ENCODE measurements at regions not wholly inside any gene's neighbourhood (a gene's known extent, or its start where the extent isn't known, plus 50 kb on each side); places are given as distances from the start of the nearest gene placed in this dataset.

DNA sequence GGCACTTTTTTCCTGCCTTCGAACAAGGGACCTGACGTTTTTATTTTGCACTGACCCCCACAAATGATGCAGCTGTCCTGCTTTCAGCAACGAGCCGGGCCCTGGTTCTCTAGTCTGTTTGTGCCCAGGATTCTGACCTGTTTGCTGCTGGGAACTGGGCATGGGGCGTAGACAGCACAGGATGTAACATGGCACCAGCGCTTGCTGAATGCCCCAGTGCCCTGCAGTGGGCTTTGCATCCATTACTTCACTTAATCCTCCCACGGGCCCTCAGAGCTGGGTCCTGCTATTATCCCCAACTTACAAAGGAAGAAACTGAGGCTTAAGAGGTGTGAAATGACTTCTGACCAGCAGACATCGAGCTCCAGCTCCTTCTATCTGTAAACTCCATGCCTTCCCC lies 80.4 kb upstream of the PMEPA1 start:
- ATAC-seq = no peak
- no peak for DNase-seq (ENCODE audit: missing footprints)
- intact Hi-C loops (cut with DNase I) = no loop called here

DNA sequence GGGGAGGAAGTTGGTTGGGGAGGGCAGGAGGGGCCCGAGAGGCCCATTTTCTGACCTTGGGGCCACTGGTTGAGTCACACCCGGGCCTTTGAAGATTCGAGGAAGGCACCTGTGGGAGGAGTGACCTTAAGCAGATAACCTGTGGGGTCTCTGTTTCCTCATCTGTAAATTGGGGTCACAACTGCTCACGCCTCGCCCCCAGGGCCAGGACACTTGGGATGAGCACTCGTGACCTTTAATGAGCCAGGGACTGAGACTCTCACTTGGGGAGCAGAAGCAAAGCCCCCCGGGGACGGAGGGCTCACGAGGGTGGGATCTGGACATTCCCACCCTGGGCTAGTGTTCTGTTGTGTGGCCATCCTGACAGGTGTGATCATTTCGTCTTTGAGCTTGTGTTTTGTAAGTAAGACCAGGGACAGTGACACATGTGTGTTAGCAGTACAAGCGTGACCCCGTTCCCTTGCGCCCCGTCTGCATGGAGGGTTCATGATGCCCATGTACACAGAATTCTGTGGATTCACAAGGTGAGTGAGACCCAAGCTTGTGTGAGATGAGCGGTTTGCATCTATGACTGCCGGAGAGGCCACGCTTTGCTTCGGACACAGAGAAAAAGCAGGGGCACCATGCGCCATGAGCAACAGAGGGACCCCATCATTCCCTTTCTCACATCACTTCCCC lies 79.3 kb upstream of the PMEPA1 start:
- intact Hi-C loops (cut with DNase I) = no loop called here
- no peak for ATAC-seq
- DNase-seq (ENCODE audit: missing footprints) = no peak

DNA sequence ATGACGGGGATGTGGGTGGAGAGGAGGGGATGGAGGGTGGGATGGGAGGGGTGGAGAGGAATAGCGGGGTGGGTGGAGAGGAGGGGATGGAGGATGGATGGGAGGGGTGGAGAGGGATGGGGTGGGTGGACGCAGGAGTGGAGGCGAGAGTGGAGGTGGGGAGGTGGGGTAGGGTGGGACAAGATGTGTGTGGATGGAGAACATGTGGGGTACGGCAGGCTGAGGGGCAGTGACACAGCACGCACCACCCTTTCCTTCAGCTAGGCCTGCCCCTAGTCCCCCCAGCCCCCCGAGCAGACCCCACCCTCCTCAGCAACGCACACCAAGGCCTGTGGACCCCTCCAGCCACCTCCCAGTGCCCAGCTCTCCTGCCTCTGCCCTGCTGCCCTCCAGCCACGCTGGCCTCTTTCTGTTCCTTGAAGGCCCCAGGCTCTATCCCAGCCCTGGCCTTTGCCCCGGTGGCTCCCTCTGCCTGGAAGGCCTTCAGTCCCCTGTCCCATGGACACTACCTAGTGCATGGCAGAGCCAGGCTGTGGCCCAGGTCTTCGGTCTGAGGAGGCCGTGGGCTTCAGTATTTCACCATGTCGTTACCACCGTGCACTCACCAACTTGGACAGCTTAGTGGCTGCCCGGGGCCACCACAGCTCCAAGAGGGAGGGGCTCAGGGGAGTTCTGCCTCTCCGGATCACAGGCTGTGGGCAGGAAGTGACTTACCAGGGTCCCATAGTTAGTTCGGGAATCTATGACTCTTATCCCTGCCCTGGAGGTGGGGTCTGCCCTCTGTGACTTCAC lies 78.4 kb upstream of the PMEPA1 start:
- no peak for DNase-seq (ENCODE audit: missing footprints)
- intact Hi-C loops (cut with DNase I) = no loop called here
- no peak for ATAC-seq

DNA sequence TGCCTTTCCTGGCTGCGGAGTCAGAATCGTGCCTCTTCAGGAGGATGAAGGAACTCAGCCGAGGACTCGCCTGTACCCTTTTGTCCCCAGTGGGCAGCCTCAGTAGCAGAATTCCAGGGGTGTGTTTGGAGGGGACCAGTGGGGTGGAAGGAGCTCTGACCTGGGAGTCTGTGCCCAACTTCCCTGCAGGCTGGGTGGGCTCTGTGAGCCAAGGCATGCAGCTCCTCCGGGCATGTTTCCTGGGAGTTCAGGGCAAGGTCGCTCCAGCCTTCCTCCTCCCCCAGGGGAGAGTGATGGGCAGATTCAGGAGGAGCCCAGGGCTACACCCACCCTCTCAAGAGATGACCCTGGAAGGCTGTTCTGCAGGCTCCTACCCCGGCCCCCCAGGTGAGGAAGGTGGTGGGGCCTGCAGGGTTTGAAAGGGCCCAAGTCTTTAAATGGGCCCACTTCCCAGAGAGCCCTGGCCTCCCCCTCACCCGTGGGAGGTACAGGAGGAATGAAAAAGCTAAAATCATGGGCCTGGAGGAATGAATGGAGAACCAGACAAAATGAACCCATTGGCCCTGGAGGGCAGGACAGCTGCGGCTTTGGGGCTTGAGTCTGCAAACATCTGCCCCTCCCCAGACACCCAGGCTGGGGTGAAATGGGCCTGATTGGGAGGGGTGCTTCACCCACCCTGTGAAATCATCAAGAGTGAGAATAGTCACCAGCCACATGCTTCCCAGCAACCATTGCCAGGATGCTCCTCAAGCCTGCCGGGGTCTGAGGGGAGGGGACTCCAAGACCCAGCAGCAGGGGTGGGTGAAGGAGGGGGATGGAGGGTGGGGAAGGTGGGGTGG lies 77.6 kb upstream of the PMEPA1 start:
- intact Hi-C loops (cut with DNase I) = no loop called here
- DNase-seq (ENCODE audit: missing footprints) = no peak
- no peak for ATAC-seq

DNA sequence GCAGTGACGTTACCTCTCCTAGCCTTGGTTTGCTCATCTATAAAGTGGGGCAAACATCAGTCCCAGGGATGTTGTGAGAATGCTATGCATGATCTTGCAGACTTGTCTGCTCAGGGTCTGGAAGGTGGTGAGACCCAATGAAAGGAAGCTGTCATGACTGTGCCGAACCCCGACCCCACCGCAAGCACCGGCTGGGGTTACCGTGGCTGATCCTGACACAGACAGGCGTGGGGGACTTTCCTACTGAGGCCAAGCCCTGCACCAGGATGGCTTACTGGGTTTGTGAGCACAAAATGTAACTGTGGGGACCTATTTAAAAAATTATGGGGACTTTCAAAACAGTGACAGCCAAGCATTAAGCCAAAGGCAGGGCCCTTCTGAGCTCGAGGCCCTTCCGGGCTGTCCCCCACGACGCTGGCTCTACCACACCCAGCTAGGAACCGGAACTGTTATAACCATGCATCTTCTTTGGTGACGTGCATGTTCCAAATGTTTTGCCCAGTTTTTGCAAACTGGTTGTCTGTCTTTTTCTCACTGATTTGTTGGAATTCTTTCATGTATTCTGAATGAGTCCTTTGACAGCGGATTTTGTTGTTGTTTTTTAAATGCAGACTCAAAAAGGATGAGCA lies 76.6 kb upstream of the PMEPA1 start:
- no peak for ATAC-seq
- no peak for DNase-seq (ENCODE audit: missing footprints)
- intact Hi-C loops (cut with DNase I) = no loop called here

DNA sequence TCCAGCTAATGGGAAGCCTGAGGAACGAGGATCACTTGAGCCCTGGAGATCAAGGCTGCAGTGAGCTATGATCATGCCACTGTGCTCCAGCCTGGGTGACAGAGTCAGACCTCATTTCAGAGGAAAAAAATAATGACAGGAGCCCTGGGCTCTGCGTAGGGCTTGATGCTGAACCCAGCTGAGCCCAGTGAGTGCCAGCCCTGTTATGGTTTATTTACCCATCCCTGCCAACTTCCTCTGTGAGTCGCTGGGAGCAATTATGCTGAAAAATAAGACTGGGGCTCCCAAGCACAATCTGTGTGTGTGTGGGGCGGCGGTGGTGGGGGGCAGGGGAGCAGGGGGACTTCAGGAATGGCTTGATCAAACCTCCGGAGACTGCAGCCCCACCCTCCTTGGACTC lies 75.9 kb upstream of the PMEPA1 start:
- intact Hi-C loops (cut with DNase I) = no loop called here
- ATAC-seq = no peak

DNA sequence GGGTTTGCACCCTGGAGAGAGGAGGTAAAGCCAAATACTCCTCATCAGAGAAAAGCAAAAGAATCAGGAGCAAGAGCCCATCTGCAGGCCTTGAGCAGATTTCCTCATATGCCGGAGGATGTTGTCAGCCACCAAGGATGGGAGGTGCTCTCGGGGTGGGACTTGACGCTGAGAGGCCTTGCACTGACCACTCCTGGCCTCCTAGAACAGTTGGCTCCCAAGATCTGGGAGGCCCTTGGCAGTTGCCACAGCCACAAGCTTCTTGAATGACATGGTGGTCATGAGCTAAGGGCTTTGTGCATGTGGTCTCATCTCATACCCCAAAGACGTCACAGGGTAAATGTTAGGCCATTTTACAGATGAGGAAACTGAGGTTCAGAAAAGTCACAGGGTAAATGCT lies 75.2 kb upstream of the PMEPA1 start:
- intact Hi-C loops (cut with DNase I) = no loop called here
- no peak for DNase-seq (ENCODE audit: missing footprints)

More for the DNA sequence above, 75.9 kb upstream of the PMEPA1 start:
- no peak for DNase-seq (ENCODE audit: missing footprints)

DNA sequence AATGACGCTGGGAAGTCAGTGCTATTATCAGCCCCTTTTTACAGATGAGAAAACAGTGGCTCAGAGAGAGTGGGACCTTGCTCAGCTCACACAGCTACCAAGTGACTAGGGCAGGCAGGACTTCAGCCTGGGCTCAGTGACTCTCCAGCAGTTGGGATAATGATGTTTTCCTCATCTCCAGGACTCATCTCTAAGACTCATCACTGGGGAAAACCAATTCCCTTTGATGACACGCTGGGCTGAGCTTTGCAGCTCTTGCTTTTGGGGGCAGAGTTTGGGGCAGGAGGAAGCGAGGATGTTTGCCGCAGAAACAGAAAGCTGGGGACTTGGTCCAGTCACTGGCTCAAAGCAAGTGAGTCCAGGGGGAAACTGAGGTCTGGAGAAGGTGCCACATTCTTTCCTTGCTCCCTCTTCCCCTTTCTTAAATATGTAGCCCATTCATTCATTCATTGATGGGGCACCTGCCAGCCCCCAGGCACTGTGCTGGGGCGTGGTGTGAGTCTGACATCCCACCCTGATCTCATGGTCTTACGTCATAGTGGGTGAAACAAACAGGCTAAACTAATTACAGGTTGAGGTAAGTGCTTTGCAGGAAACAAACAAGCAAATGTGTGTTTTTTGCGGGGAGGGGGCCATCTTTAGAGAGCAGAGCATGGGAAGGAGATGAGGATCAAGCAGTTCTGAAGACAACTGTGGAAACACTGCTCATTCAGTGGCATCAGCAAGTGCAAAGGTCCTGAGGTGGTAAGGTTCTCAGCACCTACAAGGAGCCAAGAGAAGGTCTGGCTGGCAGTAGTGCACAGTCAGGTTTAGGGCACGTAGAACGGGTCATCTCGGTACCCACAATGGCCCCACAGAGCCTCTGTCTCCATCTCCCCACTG lies 74.4 kb upstream of the PMEPA1 start:
- DNase-seq (ENCODE audit: missing footprints) (no peak), ATAC-seq (no peak)
- intact Hi-C loops (cut with DNase I) = no loop called here

More for the DNA sequence above, 75.2 kb upstream of the PMEPA1 start:
- no peak for ATAC-seq

DNA sequence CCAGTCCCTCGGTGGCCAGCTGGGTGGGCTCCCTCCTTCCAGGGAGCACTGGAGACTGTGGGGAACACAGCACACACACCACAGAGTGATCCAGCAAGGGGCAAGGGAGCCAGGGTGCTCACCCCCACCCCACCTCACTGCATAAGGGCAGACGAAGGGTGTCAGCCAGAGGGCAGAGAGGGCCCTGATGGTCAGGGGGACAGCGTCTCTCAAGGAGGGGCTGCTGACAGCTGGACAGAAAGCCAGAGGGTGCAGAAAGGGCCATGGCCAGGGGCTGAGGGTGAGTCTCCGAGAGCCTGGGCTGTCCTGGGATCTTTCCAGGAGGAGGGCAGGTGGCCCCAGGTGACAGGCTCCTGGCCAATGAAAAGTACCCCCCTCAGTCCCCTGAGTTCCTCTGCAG lies 73.4 kb upstream of the PMEPA1 start:
- DNase-seq (ENCODE audit: missing footprints) = no peak
- no peak for ATAC-seq
- intact Hi-C loops (cut with DNase I) = no loop called here

DNA sequence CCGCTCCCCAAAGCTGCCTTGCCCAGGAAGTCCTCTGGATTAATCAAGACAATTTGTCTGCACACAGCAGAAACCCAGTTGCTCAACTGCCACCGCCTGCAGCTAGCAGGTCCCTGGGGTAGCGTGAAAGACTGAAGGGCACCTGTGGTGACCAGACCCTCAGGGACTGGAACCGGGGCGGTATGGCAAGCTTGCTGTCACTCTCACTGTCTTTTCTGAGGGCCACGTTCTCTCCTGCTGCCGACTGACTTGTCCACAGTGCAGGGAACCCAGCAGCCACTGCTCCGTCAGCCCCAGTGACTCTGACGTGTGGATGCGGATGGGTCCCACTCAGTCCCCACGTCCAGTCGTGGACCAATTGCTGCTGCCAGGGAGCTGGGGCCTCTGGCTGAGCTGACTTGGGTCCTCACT lies 72.8 kb upstream of the PMEPA1 start:
- no peak for DNase-seq (ENCODE audit: missing footprints)
- intact Hi-C loops (cut with DNase I) = no loop called here

DNA sequence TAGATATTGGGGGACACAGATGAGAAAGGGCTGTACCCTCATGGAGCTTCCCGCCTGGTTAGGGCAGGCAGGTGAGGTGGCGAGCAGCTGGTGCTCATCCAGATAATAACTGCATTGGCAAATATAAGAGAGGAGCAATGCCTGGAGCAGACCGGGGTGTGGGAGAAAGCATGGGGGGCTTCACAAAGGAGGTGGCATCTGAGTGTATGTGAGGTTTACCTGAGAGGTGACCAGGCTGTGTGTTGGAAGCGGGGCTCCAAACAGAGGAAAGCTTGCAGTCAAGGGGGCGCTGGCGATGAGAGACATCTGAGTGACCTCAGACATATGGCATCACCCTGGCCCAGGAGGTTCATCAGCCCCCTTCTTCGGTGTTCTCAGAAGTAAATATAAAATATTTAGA lies 72.1 kb upstream of the PMEPA1 start:
- intact Hi-C loops (cut with DNase I) = no loop called here
- DNase-seq (ENCODE audit: missing footprints) = no peak
- ATAC-seq = no peak

More for the DNA sequence above, 72.8 kb upstream of the PMEPA1 start:
- no peak for ATAC-seq

DNA sequence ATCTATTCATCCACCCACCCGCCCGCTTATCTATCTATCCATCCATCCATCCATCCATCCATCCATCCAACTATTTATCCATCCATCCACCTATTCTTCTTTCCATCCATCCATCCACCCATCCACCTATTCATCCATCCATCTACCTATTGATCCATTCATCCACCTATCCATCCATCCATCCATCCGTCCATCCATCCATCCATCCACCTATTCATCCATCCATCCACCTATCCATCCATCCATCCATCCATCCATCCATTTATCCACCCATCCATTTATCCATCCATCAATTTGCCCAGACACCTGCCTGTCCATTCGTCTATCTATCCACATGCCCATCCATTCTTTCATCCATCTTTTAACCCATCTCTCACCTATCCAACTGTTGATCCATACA lies 71.1 kb upstream of the PMEPA1 start:
- intact Hi-C loops (cut with DNase I) = no loop called here
- ATAC-seq = no peak
- DNase-seq (ENCODE audit: missing footprints) = no peak

DNA sequence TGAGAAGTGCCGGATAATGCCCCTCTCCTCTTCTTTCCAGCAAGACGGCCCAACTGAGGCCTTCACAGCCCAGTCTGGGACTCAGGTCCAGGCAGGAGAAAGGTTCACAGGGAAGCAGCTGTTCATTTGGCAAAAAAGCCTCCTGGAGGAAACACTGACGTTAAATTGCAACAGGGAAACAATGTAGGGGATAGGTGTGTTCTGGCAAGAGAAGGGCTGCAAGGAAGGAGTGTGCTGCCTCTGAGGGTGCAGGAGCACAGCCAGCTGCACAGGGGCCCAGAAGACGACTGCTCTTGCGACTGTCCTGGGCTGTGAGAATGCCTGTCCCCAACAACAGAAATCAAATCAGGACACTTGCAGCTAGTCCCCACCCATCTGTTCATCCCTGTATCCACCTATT lies 70.6 kb upstream of the PMEPA1 start:
- DNase-seq (ENCODE audit: missing footprints) (no peak), ATAC-seq (no peak)
- intact Hi-C loops (cut with DNase I) = no loop called here

DNA sequence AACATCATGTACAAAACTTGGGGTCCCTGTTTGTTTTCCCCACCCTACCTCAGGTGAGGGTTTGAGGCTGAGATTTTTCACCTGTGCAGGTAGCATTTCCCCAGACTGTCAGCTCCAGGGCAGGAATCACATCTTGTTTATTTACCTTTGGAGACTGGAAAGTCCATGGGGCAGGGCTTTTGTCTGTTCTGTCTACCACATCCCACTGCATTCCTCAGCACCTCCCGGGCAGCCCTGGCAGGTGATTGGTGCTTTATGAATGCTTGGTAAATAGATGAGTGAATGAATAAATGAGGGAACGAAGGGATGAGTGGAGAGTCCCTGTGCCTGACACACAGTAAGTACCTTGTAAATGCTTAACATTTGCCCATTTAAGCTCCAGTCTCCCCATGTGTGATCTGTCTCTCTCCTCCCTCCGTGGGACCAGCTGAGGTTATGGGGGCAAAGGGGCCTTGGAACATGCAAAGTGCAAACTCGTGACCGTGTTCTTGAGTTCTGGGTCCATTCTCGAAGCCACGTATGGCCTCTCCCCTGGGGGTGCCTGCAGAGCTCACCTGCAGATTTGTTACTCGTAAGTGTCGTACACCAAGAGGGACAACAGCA lies 69.7 kb upstream of the PMEPA1 start:
- DNase-seq (ENCODE audit: missing footprints) (no peak), ATAC-seq (no peak)
- intact Hi-C loops (cut with DNase I) = no loop called here

DNA sequence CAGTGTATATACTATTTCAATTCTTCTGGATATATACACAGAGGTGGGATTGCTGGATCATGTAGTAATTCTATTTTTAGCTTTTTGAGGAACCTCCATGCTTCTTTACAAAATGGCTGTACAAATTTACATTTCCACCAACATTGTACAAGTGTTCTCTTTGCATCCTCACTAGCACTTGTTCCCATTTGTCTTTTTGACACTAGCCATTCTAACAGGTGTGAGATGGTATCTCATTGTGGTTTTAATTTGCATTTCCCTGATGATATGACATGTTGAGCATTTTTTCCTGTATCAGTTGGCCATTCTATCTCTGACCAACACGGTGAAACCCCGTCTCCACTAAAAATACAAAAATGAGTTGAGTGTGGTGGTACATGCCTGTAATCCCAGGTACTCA lies 68.1 kb upstream of the PMEPA1 start:
- DNase-seq (ENCODE audit: missing footprints) (no peak), ATAC-seq (no peak)
- intact Hi-C loops (cut with DNase I) = no loop called here

DNA sequence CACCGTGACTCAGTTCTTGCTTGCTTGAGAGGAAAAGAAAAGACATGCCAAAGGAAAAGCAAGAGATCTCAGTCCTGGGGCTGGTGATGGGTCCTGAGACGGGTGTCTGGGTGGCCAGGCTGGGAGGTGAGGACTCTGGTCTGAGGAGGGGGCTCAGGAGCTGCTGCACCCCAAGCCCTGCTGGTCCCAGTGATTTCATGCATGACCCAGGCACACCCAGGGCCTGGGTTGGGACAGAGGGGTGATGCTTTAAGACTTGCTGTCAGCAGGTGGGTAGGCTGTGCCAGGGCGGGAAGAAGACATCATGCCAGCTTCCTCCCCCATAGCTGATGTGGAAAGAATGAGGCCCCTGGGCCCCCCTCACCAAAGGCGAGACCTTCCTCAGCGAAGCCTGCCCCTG lies 65.1 kb upstream of the PMEPA1 start:
- DNase-seq (ENCODE audit: missing footprints) (no peak), ATAC-seq (no peak)
- intact Hi-C loops (cut with DNase I) = no loop called here

DNA sequence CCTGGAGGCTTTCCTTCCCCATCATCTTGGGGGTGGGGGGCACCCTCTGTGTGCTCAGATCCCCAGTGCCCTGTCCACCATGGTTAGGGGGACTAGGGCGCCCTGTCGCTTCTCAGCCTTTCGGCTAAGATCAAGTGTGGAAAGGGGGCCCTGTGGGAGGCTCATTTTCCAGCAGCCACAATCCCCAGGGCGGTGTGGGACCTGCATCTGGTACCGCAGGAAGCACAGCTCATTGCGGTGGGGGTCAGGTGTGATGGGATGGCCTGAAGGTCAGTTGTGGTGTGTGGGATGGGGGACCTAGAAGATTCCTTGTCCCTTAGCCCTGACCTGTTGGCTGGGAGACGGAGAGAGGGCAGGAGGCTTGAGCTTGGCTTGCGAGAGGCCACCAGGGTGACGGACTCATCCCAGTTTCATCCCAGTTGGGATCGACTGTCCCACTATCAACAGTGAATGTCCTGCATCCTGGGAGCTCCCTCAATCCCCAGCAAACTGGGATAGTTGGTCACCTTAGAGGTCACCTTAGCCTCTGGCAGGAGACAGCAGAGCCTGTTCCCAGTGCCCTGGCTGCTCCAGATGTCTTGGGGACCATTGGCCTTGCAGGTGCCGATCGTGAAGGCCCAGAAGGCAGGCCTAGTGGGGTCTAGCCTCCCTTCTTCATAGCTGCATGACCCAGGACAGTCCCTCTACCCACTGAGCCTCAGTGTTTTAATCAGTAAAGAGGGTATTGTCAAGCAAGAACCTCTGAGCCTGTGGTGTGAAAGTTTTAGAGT lies 64.5 kb upstream of the PMEPA1 start:
- intact Hi-C loops (cut with DNase I) = no loop called here
- no peak for DNase-seq (ENCODE audit: missing footprints)

More for the DNA sequence above, 64.5 kb upstream of the PMEPA1 start:
- peak; percentile 26 for ATAC-seq
